ENCODE measurements at regions not wholly inside any gene's neighbourhood (a gene's known extent, or its start where the extent isn't known, plus 50 kb on each side); places are given as distances from the start of the nearest gene placed in this dataset.

- Mint-ChIP-seq H3K27ac (ENCODE audit: unreplicated experiment) (no peak overlapping the region), H3K36me3 (ENCODE audit: low read depth, unreplicated experiment) (no peaks in the 10 kb centered on the region), H3K4me3 (ENCODE audit: unreplicated experiment) (no peak overlapping the region), H3K4me1 (ENCODE audit: low read depth, unreplicated experiment) (no peaks in the 10 kb centered on the region), H3K27me3 (ENCODE audit: low read depth, unreplicated experiment) (no peaks in the 10 kb centered on the region), H3K9me3 (ENCODE audit: unreplicated experiment) (no peaks in the 10 kb centered on the region)
- no peak overlapping the region for H3K27ac ChIP-seq (ENCODE audit: low read depth, low read length)
- no peak for FAIRE-seq
- H3K79me2 ChIP-seq (ENCODE audit: insufficient read depth, low read length): no peaks in the 10 kb centered on the region
- H3K4me1 ChIP-seq (ENCODE audit: insufficient read depth, low read length): no peaks in the 10 kb centered on the region
- H3K9ac ChIP-seq (ENCODE audit: low read length): no peak overlapping the region
- DNase-seq (ENCODE audit: low read depth): no peak
- no peak overlapping the region for H2AFZ ChIP-seq (ENCODE audit: low read depth, low read length)
- H3K36me3 ChIP-seq (ENCODE audit: insufficient read depth, low read length): no peaks in the 10 kb centered on the region
- no peaks in the 10 kb centered on the region for H3K9me3 ChIP-seq (ENCODE audit: insufficient read depth, low read depth, low read length)
- H3K4me3 ChIP-seq (ENCODE audit: insufficient read depth, low read depth, low read length): no peak overlapping the region
- H3K27me3 ChIP-seq (ENCODE audit: insufficient read depth, low read length): no peaks in the 10 kb centered on the region
- TF ChIP-seq CTCF (IDR thresholded peaks at IDR 0.05; ENCODE audit: insufficient read depth, low read depth, low read length) (no peak), EZH2 (IDR thresholded peaks at IDR 0.05; ENCODE audit: insufficient read depth, low read length) (no peak)
- no peak overlapping the region for H3K4me2 ChIP-seq (ENCODE audit: low read length)
- no peaks in the 10 kb centered on the region for H4K20me1 ChIP-seq (ENCODE audit: insufficient read depth, low read length)
These were observed 688.9 kb upstream of the KIF2B start for GRCh38 chr17:53133876-53134275.

- H3K4me1 ChIP-seq (ENCODE audit: insufficient read depth, low read length): no peaks in the 10 kb centered on the region
- H3K79me2 ChIP-seq (ENCODE audit: insufficient read depth, low read length): no peaks in the 10 kb centered on the region
- TF ChIP-seq CTCF (IDR thresholded peaks at IDR 0.05; ENCODE audit: insufficient read depth, low read depth, low read length) (no peak), EZH2 (IDR thresholded peaks at IDR 0.05; ENCODE audit: insufficient read depth, low read length) (no peak)
- H3K4me2 ChIP-seq (ENCODE audit: low read length): no peak overlapping the region
- DNase-seq (ENCODE audit: low read depth) (no peak), FAIRE-seq (no peak)
- H3K27ac Mint-ChIP-seq (ENCODE audit: unreplicated experiment): no peak overlapping the region
- no peaks in the 10 kb centered on the region for H3K36me3 Mint-ChIP-seq (ENCODE audit: low read depth, unreplicated experiment)
- no peaks in the 10 kb centered on the region for H3K4me1 Mint-ChIP-seq (ENCODE audit: low read depth, unreplicated experiment)
- no peak overlapping the region for H3K9ac ChIP-seq (ENCODE audit: low read length)
- no peaks in the 10 kb centered on the region for H3K9me3 Mint-ChIP-seq (ENCODE audit: unreplicated experiment)
- no peaks in the 10 kb centered on the region for H3K9me3 ChIP-seq (ENCODE audit: insufficient read depth, low read depth, low read length)
- no peaks in the 10 kb centered on the region for H3K36me3 ChIP-seq (ENCODE audit: insufficient read depth, low read length)
- no peak overlapping the region for H3K27ac ChIP-seq (ENCODE audit: low read depth, low read length)
- H4K20me1 ChIP-seq (ENCODE audit: insufficient read depth, low read length): no peaks in the 10 kb centered on the region
- no peaks in the 10 kb centered on the region for H3K27me3 ChIP-seq (ENCODE audit: insufficient read depth, low read length)
- no peaks in the 10 kb centered on the region for H3K27me3 Mint-ChIP-seq (ENCODE audit: low read depth, unreplicated experiment)
- H3K4me3 ChIP-seq (ENCODE audit: insufficient read depth, low read depth, low read length): no peak overlapping the region
- H2AFZ ChIP-seq (ENCODE audit: low read depth, low read length): no peak overlapping the region
- H3K4me3 Mint-ChIP-seq (ENCODE audit: unreplicated experiment): no peak overlapping the region
These were observed 692.9 kb upstream of the KIF2B start for GRCh38 chr17:53129863-53130262.

GRCh38 chr17:53127331-53127730 is 695.4 kb upstream of the KIF2B start:
- Histone ChIP-seq H3K27me3 (ENCODE audit: insufficient read depth, low read length) (no peaks in the 10 kb centered on the region), H3K36me3 (ENCODE audit: insufficient read depth, low read length) (no peaks in the 10 kb centered on the region), H2AFZ (ENCODE audit: low read depth, low read length) (no peak overlapping the region), H3K9ac (ENCODE audit: low read length) (no peak overlapping the region), H3K27ac (ENCODE audit: low read depth, low read length) (no peak overlapping the region), H3K4me1 (ENCODE audit: insufficient read depth, low read length) (no peaks in the 10 kb centered on the region), H3K9me3 (ENCODE audit: insufficient read depth, low read depth, low read length) (no peaks in the 10 kb centered on the region), H3K4me3 (ENCODE audit: insufficient read depth, low read depth, low read length) (no peak overlapping the region), H3K79me2 (ENCODE audit: insufficient read depth, low read length) (no peaks in the 10 kb centered on the region), H4K20me1 (ENCODE audit: insufficient read depth, low read length) (no peaks in the 10 kb centered on the region), H3K4me2 (ENCODE audit: low read length) (no peak overlapping the region)
- H3K27ac Mint-ChIP-seq (ENCODE audit: unreplicated experiment): no peak overlapping the region
- DNase-seq (ENCODE audit: low read depth) (no peak), FAIRE-seq (no peak)
- no peaks in the 10 kb centered on the region for H3K27me3 Mint-ChIP-seq (ENCODE audit: low read depth, unreplicated experiment)
- no peaks in the 10 kb centered on the region for H3K4me1 Mint-ChIP-seq (ENCODE audit: low read depth, unreplicated experiment)
- H3K36me3 Mint-ChIP-seq (ENCODE audit: low read depth, unreplicated experiment): no peaks in the 10 kb centered on the region
- H3K4me3 Mint-ChIP-seq (ENCODE audit: unreplicated experiment): no peak overlapping the region
- TF ChIP-seq EZH2 (IDR thresholded peaks at IDR 0.05; ENCODE audit: insufficient read depth, low read length) (no peak), CTCF (IDR thresholded peaks at IDR 0.05; ENCODE audit: insufficient read depth, low read depth, low read length) (no peak)
- no peaks in the 10 kb centered on the region for H3K9me3 Mint-ChIP-seq (ENCODE audit: unreplicated experiment)

Data from astrocyte (in vitro differentiated cells and primary cell).